Right atrium auricular region (tissue), 2 donors: ENCODE measurements at regions not wholly inside any gene's neighbourhood (a gene's known extent, or its start where the extent isn't known, plus 50 kb on each side); places are given as distances from the start of the nearest gene placed in this dataset.

Experiments
- DNase-seq: peaks from one replicate; pipeline ENCODE4 v3.0.0-alpha.2; 2019; ENCODE audit warnings: low spot score
- H3K27ac ChIP-seq, 2 donors: fragments of 200-600 bp; sonication (generic); 1 replicate in 1 of 2; 2 replicates in 1 of 2; pipeline ENCODE4 v1.5.1; 2016 to 2019
- H3K27me3 ChIP-seq, 2 donors: fragments of 200-600 bp; sonication (generic); one replicate each; pipeline versions ENCODE4 v1.5.1 to v1.6.0; 2017 to 2019
- H3K36me3 ChIP-seq: fragments of 200-600 bp; sonication (generic); one replicate; pipeline ENCODE4 v1.5.1; 2016
- H3K4me1 ChIP-seq, 2 donors: fragments of 200-600 bp; sonication (generic); one replicate each; pipeline versions ENCODE4 v1.5.1 to v1.6.0; 2017 to 2019
- H3K4me3 ChIP-seq, 2 donors: fragments of 200-600 bp; sonication (generic); 1 replicate in 1 of 2; 2 replicates in 1 of 2; pipeline ENCODE4 v1.5.1; 2017 to 2019; ENCODE audit warnings: mild to moderate bottlenecking in 1 of 2, moderate library complexity in 1 of 2
- H3K9me3 ChIP-seq, 2 donors: fragments of 200-600 bp; sonication (generic); one replicate each; pipeline ENCODE4 v1.5.1; 2019
- TF ChIP-seq, protein P1 (sequence below), 2 donors: fragments of 200-600 bp; sonication (generic); IDR thresholded peaks; one replicate each; pipeline ENCODE4 v1.5.1; 2019; ENCODE audit warnings: antibody characterized with exemption in 2 of 2

GRCh38 chr7:51539840-51540239, 223.2 kb upstream of the COBL start:
- Histone ChIP-seq H3K4me3 (no peak overlapping the region), H3K27me3 (no peaks in the 10 kb centered on the region), H3K4me1 (no peaks in the 10 kb centered on the region), H3K27ac (no peak overlapping the region), H3K9me3 (peaks cover 0 to 18% of the 10 kb centered on the region in 2 donors), H3K36me3 (no peaks in the 10 kb centered on the region)
- DNase-seq: no peak
- TF ChIP-seq, protein P1, sequence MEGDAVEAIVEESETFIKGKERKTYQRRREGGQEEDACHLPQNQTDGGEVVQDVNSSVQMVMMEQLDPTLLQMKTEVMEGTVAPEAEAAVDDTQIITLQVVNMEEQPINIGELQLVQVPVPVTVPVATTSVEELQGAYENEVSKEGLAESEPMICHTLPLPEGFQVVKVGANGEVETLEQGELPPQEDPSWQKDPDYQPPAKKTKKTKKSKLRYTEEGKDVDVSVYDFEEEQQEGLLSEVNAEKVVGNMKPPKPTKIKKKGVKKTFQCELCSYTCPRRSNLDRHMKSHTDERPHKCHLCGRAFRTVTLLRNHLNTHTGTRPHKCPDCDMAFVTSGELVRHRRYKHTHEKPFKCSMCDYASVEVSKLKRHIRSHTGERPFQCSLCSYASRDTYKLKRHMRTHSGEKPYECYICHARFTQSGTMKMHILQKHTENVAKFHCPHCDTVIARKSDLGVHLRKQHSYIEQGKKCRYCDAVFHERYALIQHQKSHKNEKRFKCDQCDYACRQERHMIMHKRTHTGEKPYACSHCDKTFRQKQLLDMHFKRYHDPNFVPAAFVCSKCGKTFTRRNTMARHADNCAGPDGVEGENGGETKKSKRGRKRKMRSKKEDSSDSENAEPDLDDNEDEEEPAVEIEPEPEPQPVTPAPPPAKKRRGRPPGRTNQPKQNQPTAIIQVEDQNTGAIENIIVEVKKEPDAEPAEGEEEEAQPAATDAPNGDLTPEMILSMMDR (IDR thresholded peaks at IDR 0.05): no peak

- H3K27ac ChIP-seq: no peak overlapping the region
- no peaks in the 10 kb centered on the region for H3K9me3 ChIP-seq
- TF ChIP-seq, protein P1 (IDR thresholded peaks at IDR 0.05): no peak
- H3K4me1 ChIP-seq: no peaks in the 10 kb centered on the region
- H3K4me3 ChIP-seq: no peak overlapping the region
- no peaks in the 10 kb centered on the region for H3K27me3 ChIP-seq
- no peaks in the 10 kb centered on the region for H3K36me3 ChIP-seq
- no peak for DNase-seq
Measured at GRCh38 chr7:51528172-51528571, 211.6 kb upstream of the COBL start.

DNA sequence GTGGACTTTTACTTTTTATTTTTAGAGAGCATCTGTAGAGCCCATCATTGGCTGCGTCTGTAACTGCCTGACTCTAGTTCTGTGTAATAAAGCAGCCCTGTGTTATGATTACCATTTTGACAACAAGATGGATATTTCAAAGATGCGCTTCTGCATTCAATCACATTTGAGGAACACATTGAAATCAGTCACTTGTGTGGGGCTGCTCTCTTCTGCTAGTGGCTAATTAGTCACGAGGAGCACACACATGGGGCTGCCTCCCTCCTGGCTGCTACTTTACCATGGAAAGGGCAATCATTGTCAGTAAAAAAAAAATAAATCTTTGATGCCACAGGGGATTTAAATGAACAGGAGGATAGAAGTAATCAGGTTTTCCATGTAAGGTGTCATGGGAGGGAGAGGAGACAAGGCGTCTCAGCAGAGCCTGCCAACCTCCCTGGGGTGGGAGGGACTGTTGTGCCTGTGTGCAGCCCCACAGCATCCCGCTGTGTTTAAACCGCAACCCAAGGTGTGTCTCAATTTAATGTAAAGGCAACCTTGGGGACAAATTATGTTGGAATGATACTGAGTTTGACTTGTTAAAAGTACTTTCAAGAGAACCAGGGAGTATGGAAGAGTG, 205.2 kb upstream of the COBL start:
- no peaks in the 10 kb centered on the region for H3K36me3 ChIP-seq
- H3K27me3 ChIP-seq: no peaks in the 10 kb centered on the region
- H3K9me3 ChIP-seq: no peaks in the 10 kb centered on the region
- TF ChIP-seq, protein P1 (IDR thresholded peaks at IDR 0.05): no peak
- DNase-seq: no peak
- no peaks in the 10 kb centered on the region for H3K4me1 ChIP-seq
- H3K4me3 ChIP-seq: no peak overlapping the region
- H3K27ac ChIP-seq: no peak overlapping the region

DNA sequence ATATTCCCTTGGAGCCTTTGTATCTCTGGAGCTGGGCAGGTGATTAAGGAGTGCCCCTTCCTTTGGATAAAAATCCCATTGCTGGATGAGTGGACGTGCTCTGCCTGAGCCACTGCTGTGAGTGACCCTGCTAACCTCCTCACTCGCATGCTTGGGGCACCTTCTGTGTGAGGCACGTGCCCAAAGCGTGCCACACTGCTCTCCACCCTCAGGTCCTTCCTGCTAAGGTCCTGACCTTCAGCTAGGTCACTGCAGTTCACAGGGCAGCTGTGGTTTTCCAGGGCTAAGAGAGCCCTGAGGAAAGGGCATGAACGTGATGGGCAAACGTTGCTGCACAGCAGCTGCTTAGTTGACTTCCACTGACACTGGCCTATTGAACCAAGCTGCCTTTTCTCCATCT, 204.4 kb upstream of the COBL start:
- H3K4me3 ChIP-seq: no peak overlapping the region
- no peaks in the 10 kb centered on the region for H3K27me3 ChIP-seq
- H3K4me1 ChIP-seq: no peaks in the 10 kb centered on the region
- H3K9me3 ChIP-seq: no peaks in the 10 kb centered on the region
- no peaks in the 10 kb centered on the region for H3K36me3 ChIP-seq
- no peak for DNase-seq
- TF ChIP-seq, protein P1 (IDR thresholded peaks at IDR 0.05): no peak
- no peak overlapping the region for H3K27ac ChIP-seq

GRCh38 chr7:51518646-51519045, 202.0 kb upstream of the COBL start:
- no peak for DNase-seq
- H3K4me1 ChIP-seq: no peaks in the 10 kb centered on the region
- TF ChIP-seq, protein P1 (IDR thresholded peaks at IDR 0.05): no peak
- H3K4me3 ChIP-seq: no peak overlapping the region
- no peaks in the 10 kb centered on the region for H3K9me3 ChIP-seq
- H3K27me3 ChIP-seq: no peaks in the 10 kb centered on the region
- H3K36me3 ChIP-seq: no peaks in the 10 kb centered on the region
- no peak overlapping the region for H3K27ac ChIP-seq

GRCh38 chr7:51517187-51517586, 200.6 kb upstream of the COBL start:
- no peak overlapping the region for H3K4me3 ChIP-seq
- no peak overlapping the region for H3K27ac ChIP-seq
- no peaks in the 10 kb centered on the region for H3K9me3 ChIP-seq
- no peaks in the 10 kb centered on the region for H3K4me1 ChIP-seq
- H3K27me3 ChIP-seq: no peaks in the 10 kb centered on the region
- H3K36me3 ChIP-seq: no peaks in the 10 kb centered on the region
- no peak for DNase-seq
- TF ChIP-seq, protein P1 (IDR thresholded peaks at IDR 0.05): no peak
